GM21723 (cell line): ENCODE measurements at regions not wholly inside any gene's neighbourhood (a gene's known extent, or its start where the extent isn't known, plus 50 kb on each side); places are given as distances from the start of the nearest gene placed in this dataset.
A peak's percentile ranks its signal among the peaks of the same experiment; 100 is the strongest.

ENCODE experiments used
- ATAC-seq: cut with Tn5 transposase; IDR thresholded peaks from one replicate; pipeline ENCODE4 v1.9.1; 2021; ENCODE audit warnings: mild to moderate bottlenecking, moderate library complexity; ENCODE audit not compliant: unreplicated experiment

- no peak for ATAC-seq
Observed at GRCh38 chr5:115439639-115440038, 104.9 kb downstream of the FEM1C start.

GRCh38 chr5:115439042-115439441 is 105.5 kb downstream of the FEM1C start:
- no peak for ATAC-seq

- ATAC-seq, result no peak
Observed at GRCh38 chr5:115435778-115436712, 108.5 kb downstream of the FEM1C start.

GRCh38 chr5:115435065-115435777 is 109.4 kb downstream of the FEM1C start:
- no peak for ATAC-seq

GRCh38 chr5:115433918-115434317 is 110.7 kb downstream of the FEM1C start:
- no peak for ATAC-seq

GRCh38 chr5:115432691-115433090 is 111.9 kb downstream of the FEM1C start:
- no peak for ATAC-seq

GRCh38 chr5:115431116-115431515 is 113.5 kb downstream of the FEM1C start:
- ATAC-seq, result no peak

GRCh38 chr5:115430374-115430773 is 114.2 kb downstream of the FEM1C start:
- no peak for ATAC-seq

GRCh38 chr5:115429345-115429940 is 115.1 kb downstream of the FEM1C start:
- no peak for ATAC-seq

GRCh38 chr5:115428676-115429075 is 115.9 kb downstream of the FEM1C start:
- ATAC-seq, result no peak

GRCh38 chr5:115428248-115428647 is 116.3 kb downstream of the FEM1C start:
- ATAC-seq, result no peak

- ATAC-seq, result no peak
Observed at GRCh38 chr5:115424446-115424845, 120.1 kb downstream of the FEM1C start.

- ATAC-seq, result no peak
Observed at GRCh38 chr5:115424030-115424429, 120.5 kb downstream of the FEM1C start.

GRCh38 chr5:115423541-115423940 is 121.0 kb downstream of the FEM1C start:
- ATAC-seq, result no peak

GRCh38 chr5:115423051-115423450 is 121.5 kb downstream of the FEM1C start:
- no peak for ATAC-seq

- peak; percentile 53 for ATAC-seq
Observed at GRCh38 chr5:115420812-115421211, 123.8 kb downstream of the FEM1C start.

GRCh38 chr5:115419846-115420585 is 123.6 kb upstream of the CCDC112 start:
- no peak for ATAC-seq

- ATAC-seq, result no peak
Observed at GRCh38 chr5:115418788-115419187, 122.3 kb upstream of the CCDC112 start.

- ATAC-seq, result no peak
Observed at GRCh38 chr5:115417076-115417475, 120.6 kb upstream of the CCDC112 start.

- ATAC-seq, result peak; percentile 62
Observed at GRCh38 chr5:115415143-115415491, 118.7 kb upstream of the CCDC112 start.
